Hepatocyte (in vitro differentiated cells): ENCODE measurements at regions not wholly inside any gene's neighbourhood (a gene's known extent, or its start where the extent isn't known, plus 50 kb on each side); places are given as distances from the start of the nearest gene placed in this dataset.

Experiments used
- EZH2phosphoT487 ChIP-seq: fragments of 200-600 bp; sonication (generic); IDR thresholded peaks from one replicate; pipeline ENCODE4 v1.6.1; 2018; ENCODE audit warnings: antibody characterized with exemption, mild to moderate bottlenecking, low read depth, moderate library complexity; ENCODE audit not compliant: unreplicated experiment, severe bottlenecking
- TF ChIP-seq, protein P1 (sequence below): fragments of 200-600 bp; sonication (generic); IDR thresholded peaks from 2 replicates; pipeline ENCODE4 v1.5.1; 2016; ENCODE audit warnings: antibody characterized with exemption, mild to moderate bottlenecking; ENCODE audit not compliant: poor library complexity

DNA sequence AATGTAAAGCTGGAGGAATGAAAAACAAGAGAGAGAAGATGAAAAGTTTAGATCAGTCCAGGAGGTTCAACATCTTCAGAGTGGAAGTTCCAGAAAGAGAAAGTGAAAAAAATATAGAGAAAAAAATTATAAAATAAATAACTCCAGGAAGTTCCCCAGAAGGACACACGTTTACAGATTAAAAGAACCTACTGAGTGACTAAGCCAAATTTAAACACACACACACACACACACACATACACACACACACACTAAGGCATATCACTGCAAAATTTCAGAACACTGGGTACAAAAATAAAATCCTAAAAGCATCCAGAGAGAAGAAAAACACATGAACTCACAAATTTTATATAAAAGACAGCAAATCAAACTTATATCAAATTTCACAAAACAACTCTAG lies 85.9 kb upstream of the PMAIP1 start:
- TF ChIP-seq, protein P1, sequence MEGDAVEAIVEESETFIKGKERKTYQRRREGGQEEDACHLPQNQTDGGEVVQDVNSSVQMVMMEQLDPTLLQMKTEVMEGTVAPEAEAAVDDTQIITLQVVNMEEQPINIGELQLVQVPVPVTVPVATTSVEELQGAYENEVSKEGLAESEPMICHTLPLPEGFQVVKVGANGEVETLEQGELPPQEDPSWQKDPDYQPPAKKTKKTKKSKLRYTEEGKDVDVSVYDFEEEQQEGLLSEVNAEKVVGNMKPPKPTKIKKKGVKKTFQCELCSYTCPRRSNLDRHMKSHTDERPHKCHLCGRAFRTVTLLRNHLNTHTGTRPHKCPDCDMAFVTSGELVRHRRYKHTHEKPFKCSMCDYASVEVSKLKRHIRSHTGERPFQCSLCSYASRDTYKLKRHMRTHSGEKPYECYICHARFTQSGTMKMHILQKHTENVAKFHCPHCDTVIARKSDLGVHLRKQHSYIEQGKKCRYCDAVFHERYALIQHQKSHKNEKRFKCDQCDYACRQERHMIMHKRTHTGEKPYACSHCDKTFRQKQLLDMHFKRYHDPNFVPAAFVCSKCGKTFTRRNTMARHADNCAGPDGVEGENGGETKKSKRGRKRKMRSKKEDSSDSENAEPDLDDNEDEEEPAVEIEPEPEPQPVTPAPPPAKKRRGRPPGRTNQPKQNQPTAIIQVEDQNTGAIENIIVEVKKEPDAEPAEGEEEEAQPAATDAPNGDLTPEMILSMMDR = no peak
- no peak for TF ChIP-seq EZH2phosphoT487
